HepG2 (cell line): ENCODE measurements at regions not wholly inside any gene's neighbourhood (a gene's known extent, or its start where the extent isn't known, plus 50 kb on each side); places are given as distances from the start of the nearest gene placed in this dataset.
A peak's percentile ranks its signal among the peaks of the same experiment; 100 is the strongest.

Experiments
- AGO1 ChIP-seq: fragments of 200-400 bp; formaldehyde crosslinking; IDR thresholded peaks from 2 replicates; pipeline ENCODE4 v1.6.1; 2017; ENCODE audit warnings: mild to moderate bottlenecking, low read depth, low read length, moderate library complexity; ENCODE audit not compliant: poor library complexity, severe bottlenecking
- IRF2 ChIP-seq: IDR thresholded peaks from 2 replicates; pipeline ENCODE4 v1.6.1; 2018; ENCODE audit warnings: missing genetic modification reagents, missing compliant biosample characterization
- MAFF ChIP-seq: IDR thresholded peaks from 2 replicates; pipeline ENCODE4 v1.6.1; 2011; ENCODE audit warnings: low read depth, low read length, improper control_type of control experiment
- MIER2 ChIP-seq: IDR thresholded peaks from 2 replicates; pipeline ENCODE4 v1.6.1; 2016; ENCODE audit warnings: missing biosample characterization, missing genetic modification reagents
- NFRKB ChIP-seq: fragments of 450-650 bp; IDR thresholded peaks from 2 replicates; pipeline ENCODE4 v1.6.1; 2017
- SALL1 ChIP-seq: sonication (generic); formaldehyde crosslinking; IDR thresholded peaks from 2 replicates; pipeline ENCODE4 v1.8.0; 2022; ENCODE audit warnings: mild to moderate bottlenecking, missing genetic modification reagents
- SOX5 ChIP-seq: IDR thresholded peaks from 2 replicates; pipeline ENCODE4 v1.6.1; 2016; ENCODE audit warnings: borderline replicate concordance
- SOX6 ChIP-seq, 2 experiments: fragments of 450-650 bp in 1 of 2; sonication (generic) in 1 of 2; formaldehyde crosslinking in 1 of 2; IDR thresholded peaks; 2 replicates each; pipeline versions ENCODE4 v1.4.0 to v1.6.1; 2017 to 2020; ENCODE audit warnings: antibody characterized with exemption in 1 of 2, mild to moderate bottlenecking in 1 of 2, missing genetic modification reagents in 1 of 2
- STAG1 ChIP-seq: sonication (generic); formaldehyde crosslinking; IDR thresholded peaks from 2 replicates; pipeline ENCODE4 v1.4.0; 2020; ENCODE audit warnings: missing genetic modification reagents
- XRCC5 ChIP-seq: fragments of 200-400 bp; formaldehyde crosslinking; optimal IDR thresholded peaks from 2 replicates; pipeline ENCODE3; 2017; ENCODE audit warnings: mild to moderate bottlenecking, low read length
- ZBTB38 ChIP-seq: sonication (generic); formaldehyde crosslinking; IDR thresholded peaks from 2 replicates; pipeline ENCODE4 v1.5.1; 2020; ENCODE audit warnings: mild to moderate bottlenecking, missing genetic modification reagents
- ZNF431 ChIP-seq: sonication (generic); formaldehyde crosslinking; IDR thresholded peaks from 2 replicates; pipeline ENCODE4 v1.9.0; 2022; ENCODE audit warnings: missing genetic modification reagents, low read depth, mild to moderate bottlenecking, borderline replicate concordance
- ZNF543 ChIP-seq: sonication (generic); formaldehyde crosslinking; IDR thresholded peaks from 2 replicates; pipeline ENCODE4 v1.4.0; 2020; ENCODE audit warnings: mild to moderate bottlenecking, missing genetic modification reagents
- ZNF605 ChIP-seq: sonication (generic); formaldehyde crosslinking; IDR thresholded peaks from 2 replicates; pipeline ENCODE4 v1.8.0; 2022; ENCODE audit warnings: mild to moderate bottlenecking, missing genetic modification reagents
- ZNF850 ChIP-seq: sonication (generic); formaldehyde crosslinking; conservative IDR thresholded peaks from 2 replicates; pipeline ENCODE4 v1.9.0; 2021; ENCODE audit warnings: mild to moderate bottlenecking, missing genetic modification reagents
- TF ChIP-seq, protein P1 (sequence below): sonication (generic); formaldehyde crosslinking; conservative IDR thresholded peaks from 2 replicates; pipeline ENCODE4 v1.4.0; 2020; ENCODE audit warnings: mild to moderate bottlenecking, missing genetic modification reagents, moderate library complexity
- TF ChIP-seq, protein P2 (sequence below): sonication (generic); formaldehyde crosslinking; IDR thresholded peaks from 2 replicates; pipeline ENCODE4 v1.4.0; 2020; ENCODE audit warnings: missing genetic modification reagents
- TF ChIP-seq, protein P3 (sequence below): IDR thresholded peaks from 2 replicates; pipeline ENCODE4 v1.6.1; 2012; ENCODE audit warnings: low read depth, low read length, improper control_type of control experiment
- TF ChIP-seq, protein P4 (sequence below): IDR thresholded peaks from 2 replicates; pipeline ENCODE4 v1.6.1; 2016; ENCODE audit warnings: mild to moderate bottlenecking

DNA sequence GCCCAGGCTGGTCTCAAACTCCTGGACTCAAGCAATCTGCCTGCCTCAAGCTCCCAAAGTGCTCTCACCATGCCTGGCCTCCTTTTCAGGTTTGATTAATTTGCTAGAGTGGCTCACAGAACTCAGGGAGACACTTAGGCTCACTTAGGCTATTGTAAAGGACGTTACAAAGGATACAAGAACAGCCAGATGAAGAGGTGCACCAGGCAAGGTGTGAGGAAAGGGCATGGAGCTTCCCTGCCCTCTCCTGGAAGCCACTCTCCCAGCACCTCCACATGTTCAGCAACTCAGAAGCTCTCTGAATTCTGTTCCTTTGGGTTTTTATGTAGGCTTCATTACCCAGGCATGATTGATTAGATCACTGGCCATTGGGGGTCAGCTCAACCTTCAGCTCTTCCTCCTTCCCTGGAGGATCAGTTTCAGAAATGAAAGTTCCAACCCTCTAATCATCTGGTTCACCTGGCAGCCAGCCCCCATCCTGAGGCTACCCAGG is 78.7 kb upstream of the RGPD5 start (continued):
- peak; percentile 34; the same call in 1 of the 2 replicates for TF ChIP-seq SOX5
- peak; percentile 74; the same call in 1 of the 2 replicates for TF ChIP-seq ZNF431
- TF ChIP-seq NFRKB, result no peak
- peak; percentile 43 for TF ChIP-seq XRCC5
- TF ChIP-seq SOX6 (IDR thresholded peaks at IDR 0.05), result no peak
- 0 out of 2 replicates have a peak, but pooled peaks have one; percentile 12 for TF ChIP-seq SOX6 (CRISPR knock-in tag; IDR thresholded peaks at IDR 0.05)
- TF ChIP-seq AGO1, result no peak
- TF ChIP-seq, protein P1, sequence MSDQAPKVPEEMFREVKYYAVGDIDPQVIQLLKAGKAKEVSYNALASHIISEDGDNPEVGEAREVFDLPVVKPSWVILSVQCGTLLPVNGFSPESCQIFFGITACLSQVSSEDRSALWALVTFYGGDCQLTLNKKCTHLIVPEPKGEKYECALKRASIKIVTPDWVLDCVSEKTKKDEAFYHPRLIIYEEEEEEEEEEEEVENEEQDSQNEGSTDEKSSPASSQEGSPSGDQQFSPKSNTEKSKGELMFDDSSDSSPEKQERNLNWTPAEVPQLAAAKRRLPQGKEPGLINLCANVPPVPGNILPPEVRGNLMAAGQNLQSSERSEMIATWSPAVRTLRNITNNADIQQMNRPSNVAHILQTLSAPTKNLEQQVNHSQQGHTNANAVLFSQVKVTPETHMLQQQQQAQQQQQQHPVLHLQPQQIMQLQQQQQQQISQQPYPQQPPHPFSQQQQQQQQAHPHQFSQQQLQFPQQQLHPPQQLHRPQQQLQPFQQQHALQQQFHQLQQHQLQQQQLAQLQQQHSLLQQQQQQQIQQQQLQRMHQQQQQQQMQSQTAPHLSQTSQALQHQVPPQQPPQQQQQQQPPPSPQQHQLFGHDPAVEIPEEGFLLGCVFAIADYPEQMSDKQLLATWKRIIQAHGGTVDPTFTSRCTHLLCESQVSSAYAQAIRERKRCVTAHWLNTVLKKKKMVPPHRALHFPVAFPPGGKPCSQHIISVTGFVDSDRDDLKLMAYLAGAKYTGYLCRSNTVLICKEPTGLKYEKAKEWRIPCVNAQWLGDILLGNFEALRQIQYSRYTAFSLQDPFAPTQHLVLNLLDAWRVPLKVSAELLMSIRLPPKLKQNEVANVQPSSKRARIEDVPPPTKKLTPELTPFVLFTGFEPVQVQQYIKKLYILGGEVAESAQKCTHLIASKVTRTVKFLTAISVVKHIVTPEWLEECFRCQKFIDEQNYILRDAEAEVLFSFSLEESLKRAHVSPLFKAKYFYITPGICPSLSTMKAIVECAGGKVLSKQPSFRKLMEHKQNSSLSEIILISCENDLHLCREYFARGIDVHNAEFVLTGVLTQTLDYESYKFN (CRISPR knock-in tag), result 0 out of 2 replicates have a peak, but pooled peaks have one; percentile 32
- TF ChIP-seq, protein P2, sequence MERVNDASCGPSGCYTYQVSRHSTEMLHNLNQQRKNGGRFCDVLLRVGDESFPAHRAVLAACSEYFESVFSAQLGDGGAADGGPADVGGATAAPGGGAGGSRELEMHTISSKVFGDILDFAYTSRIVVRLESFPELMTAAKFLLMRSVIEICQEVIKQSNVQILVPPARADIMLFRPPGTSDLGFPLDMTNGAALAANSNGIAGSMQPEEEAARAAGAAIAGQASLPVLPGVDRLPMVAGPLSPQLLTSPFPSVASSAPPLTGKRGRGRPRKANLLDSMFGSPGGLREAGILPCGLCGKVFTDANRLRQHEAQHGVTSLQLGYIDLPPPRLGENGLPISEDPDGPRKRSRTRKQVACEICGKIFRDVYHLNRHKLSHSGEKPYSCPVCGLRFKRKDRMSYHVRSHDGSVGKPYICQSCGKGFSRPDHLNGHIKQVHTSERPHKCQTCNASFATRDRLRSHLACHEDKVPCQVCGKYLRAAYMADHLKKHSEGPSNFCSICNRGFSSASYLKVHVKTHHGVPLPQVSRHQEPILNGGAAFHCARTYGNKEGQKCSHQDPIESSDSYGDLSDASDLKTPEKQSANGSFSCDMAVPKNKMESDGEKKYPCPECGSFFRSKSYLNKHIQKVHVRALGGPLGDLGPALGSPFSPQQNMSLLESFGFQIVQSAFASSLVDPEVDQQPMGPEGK (CRISPR knock-in tag), result 0 out of 2 replicates have a peak, but pooled peaks have one; percentile 29
- peak; percentile 99 for TF ChIP-seq STAG1 (CRISPR knock-in tag)
- 0 out of 2 replicates have a peak, but pooled peaks have one; percentile 30 for TF ChIP-seq MIER2 (CRISPR knock-in tag)
- TF ChIP-seq, protein P3, sequence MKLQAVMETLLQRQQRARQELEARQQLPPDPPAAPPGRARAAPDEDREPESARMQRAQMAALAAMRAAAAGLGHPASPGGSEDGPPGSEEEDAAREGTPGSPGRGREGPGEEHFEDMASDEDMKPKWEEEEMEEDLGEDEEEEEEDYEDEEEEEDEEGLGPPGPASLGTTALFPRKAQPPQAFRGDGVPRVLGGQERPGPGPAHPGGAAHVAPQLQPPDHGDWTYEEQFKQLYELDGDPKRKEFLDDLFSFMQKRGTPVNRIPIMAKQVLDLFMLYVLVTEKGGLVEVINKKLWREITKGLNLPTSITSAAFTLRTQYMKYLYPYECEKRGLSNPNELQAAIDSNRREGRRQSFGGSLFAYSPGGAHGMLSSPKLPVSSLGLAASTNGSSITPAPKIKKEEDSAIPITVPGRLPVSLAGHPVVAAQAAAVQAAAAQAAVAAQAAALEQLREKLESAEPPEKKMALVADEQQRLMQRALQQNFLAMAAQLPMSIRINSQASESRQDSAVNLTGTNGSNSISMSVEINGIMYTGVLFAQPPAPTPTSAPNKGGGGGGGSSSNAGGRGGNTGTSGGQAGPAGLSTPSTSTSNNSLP, result no peak
- TF ChIP-seq, protein P4, sequence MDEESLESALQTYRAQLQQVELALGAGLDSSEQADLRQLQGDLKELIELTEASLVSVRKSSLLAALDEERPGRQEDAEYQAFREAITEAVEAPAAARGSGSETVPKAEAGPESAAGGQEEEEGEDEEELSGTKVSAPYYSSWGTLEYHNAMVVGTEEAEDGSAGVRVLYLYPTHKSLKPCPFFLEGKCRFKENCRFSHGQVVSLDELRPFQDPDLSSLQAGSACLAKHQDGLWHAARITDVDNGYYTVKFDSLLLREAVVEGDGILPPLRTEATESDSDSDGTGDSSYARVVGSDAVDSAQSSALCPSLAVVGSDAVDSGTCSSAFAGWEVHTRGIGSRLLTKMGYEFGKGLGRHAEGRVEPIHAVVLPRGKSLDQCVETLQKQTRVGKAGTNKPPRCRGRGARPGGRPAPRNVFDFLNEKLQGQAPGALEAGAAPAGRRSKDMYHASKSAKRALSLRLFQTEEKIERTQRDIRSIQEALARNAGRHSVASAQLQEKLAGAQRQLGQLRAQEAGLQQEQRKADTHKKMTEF (CRISPR knock-in tag), result peak; percentile 47; the same call in 1 of the 2 replicates
- TF ChIP-seq ZBTB38 (CRISPR knock-in tag), result peak; percentile 46; the same call in 1 of the 2 replicates
- TF ChIP-seq ZNF850, result no peak
- peak; percentile 75 for TF ChIP-seq SALL1 (CRISPR knock-in tag)
- TF ChIP-seq ZNF605 (CRISPR knock-in tag), result 0 out of 2 replicates have a peak, but pooled peaks have one; percentile 60
- 0 out of 2 replicates have a peak, but pooled peaks have one; percentile 56 for TF ChIP-seq IRF2 (CRISPR knock-in tag)
- TF ChIP-seq ZNF543 (CRISPR knock-in tag), result no peak
- no peak for TF ChIP-seq MAFF
